CD14-positive monocyte (primary cell): ENCODE measurements at regions not wholly inside any gene's neighbourhood (a gene's known extent, or its start where the extent isn't known, plus 50 kb on each side); places are given as distances from the start of the nearest gene placed in this dataset.

Experiments used
- DNase-seq, 3 donors: peaks; one replicate each; pipeline ENCODE4 v3.0.0-alpha.2; 2011 to 2022
- H2AFZ ChIP-seq: 2 replicates; pipeline ENCODE4 v1.6.0; 2012; ENCODE audit warnings: mild to moderate bottlenecking, low read depth, low read length, inconsistent platforms; ENCODE audit not compliant: insufficient read depth, poor library complexity, severe bottlenecking
- H3K27ac ChIP-seq, 2 donors: 1 replicate in 1 of 2; 2 replicates in 1 of 2; pipeline ENCODE4 v1.5.1; 2012 to 2013; ENCODE audit warnings: low read length in 2 of 2, control low read depth in 1 of 2, inconsistent platforms in 1 of 2, low read depth in 1 of 2, mild to moderate bottlenecking in 1 of 2
- H3K27me3 ChIP-seq, 2 donors: one replicate each; pipeline versions ENCODE4 v1.6.0 to v1.6.1; 2011 to 2013; ENCODE audit warnings: low read length in 2 of 2; ENCODE audit not compliant: control insufficient read depth in 2 of 2, insufficient read depth in 2 of 2
- H3K36me3 ChIP-seq, 2 donors: replicated peaks in 1 of 2; 1 replicate in 1 of 2; 2 replicates in 1 of 2; pipeline versions ENCODE4 v1.5.1 to v1.6.1; 2012 to 2013; ENCODE audit warnings: low read length in 2 of 2, control low read depth in 1 of 2, inconsistent platforms in 1 of 2, mild to moderate bottlenecking in 1 of 2; ENCODE audit not compliant: insufficient read depth in 2 of 2, control insufficient read depth in 1 of 2
- H3K4me1 ChIP-seq, 2 donors: 1 replicate in 1 of 2; 2 replicates in 1 of 2; pipeline versions ENCODE4 v1.5.1 to v1.6.1; 2012 to 2013; ENCODE audit warnings: low read length in 2 of 2, control low read depth in 1 of 2, inconsistent platforms in 1 of 2, mild to moderate bottlenecking in 1 of 2, moderate library complexity in 1 of 2; ENCODE audit not compliant: insufficient read depth in 2 of 2, control insufficient read depth in 1 of 2
- H3K4me2 ChIP-seq: replicated peaks from 2 replicates; pipeline ENCODE3; 2012; ENCODE audit warnings: low read length, moderate library complexity, mild to moderate bottlenecking; ENCODE audit not compliant: poor library complexity, severe bottlenecking; ENCODE audit errors: extremely low read depth
- H3K4me3 ChIP-seq, 3 experiments: fragments of 200-600 bp in 1 of 3; sonication (generic) in 1 of 3; replicated peaks in 1 of 3; 1 replicate in 2 of 3; 2 replicates in 1 of 3; pipeline ENCODE4 v1.5.1; 2011 to 2013; ENCODE audit warnings: low read length in 3 of 3, mild to moderate bottlenecking in 3 of 3, control low read depth in 2 of 3, low read depth in 2 of 3, inconsistent platforms in 1 of 3, moderate library complexity in 1 of 3
- H3K79me2 ChIP-seq: 2 replicates; pipeline ENCODE4 v1.6.0; 2012; ENCODE audit warnings: mild to moderate bottlenecking, control low read depth, inconsistent platforms, low read length, moderate library complexity; ENCODE audit not compliant: insufficient read depth
- H3K9ac ChIP-seq: 2 replicates; pipeline ENCODE4 v1.6.0; 2017; ENCODE audit warnings: low read length, mild to moderate bottlenecking; ENCODE audit not compliant: insufficient read depth, poor library complexity, severe bottlenecking
- H3K9me3 ChIP-seq, 2 donors: replicated peaks in 1 of 2; 1 replicate in 1 of 2; 2 replicates in 1 of 2; pipeline versions ENCODE4 v1.5.1 to v1.6.1; 2012 to 2013; ENCODE audit warnings: low read length in 2 of 2, control low read depth in 1 of 2; ENCODE audit not compliant: control insufficient read depth in 1 of 2, insufficient read depth in 1 of 2
- H4K20me1 ChIP-seq: 2 replicates; pipeline ENCODE4 v1.6.0; 2012; ENCODE audit warnings: mild to moderate bottlenecking, low read length, control low read depth, moderate library complexity; ENCODE audit not compliant: insufficient read depth
- H3K27ac Mint-ChIP-seq, 7 donors: one replicate each; pipeline ENCODE4 v1.8.0; 2020; ENCODE audit warnings: mild to moderate bottlenecking in 7 of 7, mixed read lengths in 7 of 7, moderate library complexity in 6 of 7, inconsistent platforms in 2 of 7
- H3K27me3 Mint-ChIP-seq, 3 donors: one replicate each; pipeline ENCODE4 v1.8.0; 2021 to 2022; ENCODE audit warnings: low read depth in 3 of 3, mild to moderate bottlenecking in 3 of 3, mixed read lengths in 3 of 3, moderate library complexity in 3 of 3, inconsistent platforms in 1 of 3
- H3K36me3 Mint-ChIP-seq, 2 donors: one replicate each; pipeline ENCODE4 v1.8.0; 2020; ENCODE audit warnings: mixed read lengths in 2 of 2, inconsistent platforms in 1 of 2, mild to moderate bottlenecking in 1 of 2
- H3K4me1 Mint-ChIP-seq: one replicate; pipeline ENCODE4 v1.8.0; 2020; ENCODE audit warnings: mild to moderate bottlenecking, mixed read lengths
- H3K4me3 Mint-ChIP-seq, 2 donors: one replicate each; pipeline ENCODE4 v1.8.0; 2020; ENCODE audit warnings: mild to moderate bottlenecking in 2 of 2, mixed read lengths in 2 of 2, moderate library complexity in 1 of 2
- H3K9me3 Mint-ChIP-seq, 7 donors: one replicate each; pipeline ENCODE4 v1.8.0; 2020 to 2022; ENCODE audit warnings: mixed read lengths in 7 of 7, mild to moderate bottlenecking in 6 of 7, moderate library complexity in 6 of 7, inconsistent platforms in 2 of 7
- CTCF ChIP-seq: fragments of 200-600 bp; IDR thresholded peaks from one replicate; pipeline ENCODE4 v1.8.0; 2022; ENCODE audit warnings: antibody characterized with exemption, mild to moderate bottlenecking
- WGBS: methylation state at CpG from one replicate; pipeline ENCODE4 v1.1.5; 2013; ENCODE audit warnings: missing lambda C conversion rate; ENCODE audit not compliant: insufficient coverage; 5-methylcytosine and 5-hydroxymethylcytosine counted together
- intact Hi-C, 2 donors: fragments of 100-400 bp; cut with micrococcal nuclease; formaldehyde crosslinking; loops; one replicate each; pipeline versions ENCODE4 v1.15.0 to v1.15.1; 2023

DNA sequence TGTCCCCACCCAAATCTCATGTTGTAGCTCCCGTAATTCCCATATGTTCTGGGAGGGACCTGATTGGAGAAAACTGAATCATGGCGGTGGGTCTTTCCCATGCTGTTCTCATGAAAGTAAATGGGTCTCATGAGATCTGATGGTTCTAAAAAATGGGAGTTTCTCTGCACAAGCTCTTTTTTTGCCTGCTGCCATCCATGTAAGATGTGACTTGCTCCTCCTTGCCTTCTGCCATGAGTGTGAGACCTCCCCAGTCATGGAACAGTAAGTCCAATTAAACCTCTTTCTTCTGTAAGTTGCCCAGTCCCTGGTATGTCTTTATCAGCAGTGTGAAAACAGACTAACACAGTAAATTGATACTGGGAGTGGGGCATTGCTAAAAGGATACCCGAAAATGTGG, 1218.4 kb upstream of the CITED2 start:
- Histone ChIP-seq H2AFZ (no peak overlapping the region), H3K9me3 (peaks cover 4 to 7% of the 10 kb centered on the region in 2 donors), H3K9ac (no peak overlapping the region), H3K27ac (no peak overlapping the region), H3K27me3 (no peaks in the 10 kb centered on the region), H3K4me1 (no peaks in the 10 kb centered on the region), H3K79me2 (no peaks in the 10 kb centered on the region), H4K20me1 (no peaks in the 10 kb centered on the region), H3K36me3 (no peaks in the 10 kb centered on the region), H3K4me2 (no peak overlapping the region), H3K4me3 (no peak overlapping the region)
- H3K27ac Mint-ChIP-seq: no peak overlapping the region
- 93% methylated on average over 3 of the region's 3 CpGs for WGBS
- TF ChIP-seq CTCF: no peak
- H3K9me3 Mint-ChIP-seq: peaks cover 2 to 13% (median 8%) of the 10 kb centered on the region in 7 donors
- no peaks in the 10 kb centered on the region for H3K36me3 Mint-ChIP-seq
- DNase-seq: no peak
- intact Hi-C loops: no loop called here
- H3K27me3 Mint-ChIP-seq: no peaks in the 10 kb centered on the region
- H3K4me1 Mint-ChIP-seq: no peaks in the 10 kb centered on the region
- no peak overlapping the region for H3K4me3 Mint-ChIP-seq

- H2AFZ ChIP-seq: no peak overlapping the region
- no peaks in the 10 kb centered on the region for H3K79me2 ChIP-seq
- H3K9ac ChIP-seq: no peak overlapping the region
- H3K4me3 ChIP-seq: no peak overlapping the region
- no peaks in the 10 kb centered on the region for H3K27me3 Mint-ChIP-seq
- no peak for TF ChIP-seq CTCF
- H4K20me1 ChIP-seq: no peaks in the 10 kb centered on the region
- no peaks in the 10 kb centered on the region for H3K27me3 ChIP-seq
- no peaks in the 10 kb centered on the region for H3K4me1 Mint-ChIP-seq
- no peak overlapping the region for H3K27ac Mint-ChIP-seq
- H3K36me3 Mint-ChIP-seq: no peaks in the 10 kb centered on the region
- no peak overlapping the region for H3K27ac ChIP-seq
- intact Hi-C loops: no loop called here
- H3K36me3 ChIP-seq: no peaks in the 10 kb centered on the region
- H3K4me1 ChIP-seq: no peaks in the 10 kb centered on the region
- H3K4me2 ChIP-seq: no peak overlapping the region
- H3K4me3 Mint-ChIP-seq: no peak overlapping the region
- peaks cover 2 to 16% (median 10%) of the 10 kb centered on the region in 7 donors for H3K9me3 Mint-ChIP-seq
- DNase-seq: no peak
- H3K9me3 ChIP-seq: peaks cover 4 to 14% of the 10 kb centered on the region in 2 donors
Measured at GRCh38 chr6:140590641-140591040, 1216.2 kb upstream of the CITED2 start.
